Activated CD8-positive, alpha-beta T cell treated with anti-CD3 and anti-CD28 coated beads, Interleukin-2, amount 10 ng/mL, durations not matched to agents 7 days and 5 days (primary cell): ENCODE measurements at regions not wholly inside any gene's neighbourhood (a gene's known extent, or its start where the extent isn't known, plus 50 kb on each side); places are given as distances from the start of the nearest gene placed in this dataset.
"Not testable (repeated sequence)": the region's sequence is repeated elsewhere in the genome, so short reads cannot be mapped to it uniquely, and the experiment has no call there.

ENCODE experiments used
- ATAC-seq: fragments of 150-1000 bp; cut with Tn5 transposase; one replicate; pipeline ENCODE4 v1.10.0; 2021; ENCODE audit warnings: moderate library complexity
- CTCF ChIA-PET: fragments of 350-600 bp; sonication (Branson Sonifier 250); formaldehyde crosslinking; loops from one replicate; lab custom pipeline; 2021; ENCODE audit warnings: antibody characterized with exemption; lab: Charles Lee
- POLR2A ChIA-PET: fragments of 350-600 bp; sonication (Branson Sonifier 250); formaldehyde crosslinking; loops from one replicate; lab custom pipeline; 2021; ENCODE audit warnings: antibody characterized with exemption; lab: Charles Lee
- DNase-seq: peaks from one replicate; pipeline ENCODE4 v3.0.0-alpha.2; 2020
- H3K27ac Mint-ChIP-seq: one replicate; pipeline ENCODE4 v1.8.0; 2021; ENCODE audit warnings: mild to moderate bottlenecking, mixed read lengths
- H3K27me3 Mint-ChIP-seq: one replicate; pipeline ENCODE4 v1.8.0; 2021; ENCODE audit warnings: low read depth, mixed read lengths
- H3K36me3 Mint-ChIP-seq: one replicate; pipeline ENCODE4 v1.8.0; 2021; ENCODE audit warnings: low read depth, mixed read lengths
- H3K4me1 Mint-ChIP-seq: one replicate; pipeline ENCODE4 v1.8.0; 2021; ENCODE audit warnings: low read depth, mixed read lengths
- H3K4me3 Mint-ChIP-seq: one replicate; pipeline ENCODE4 v1.8.0; 2021; ENCODE audit warnings: mild to moderate bottlenecking, mixed read lengths
- H3K9me3 Mint-ChIP-seq: one replicate; pipeline ENCODE4 v1.8.0; 2022; ENCODE audit warnings: mixed read lengths; ENCODE audit not compliant: insufficient read depth

DNA sequence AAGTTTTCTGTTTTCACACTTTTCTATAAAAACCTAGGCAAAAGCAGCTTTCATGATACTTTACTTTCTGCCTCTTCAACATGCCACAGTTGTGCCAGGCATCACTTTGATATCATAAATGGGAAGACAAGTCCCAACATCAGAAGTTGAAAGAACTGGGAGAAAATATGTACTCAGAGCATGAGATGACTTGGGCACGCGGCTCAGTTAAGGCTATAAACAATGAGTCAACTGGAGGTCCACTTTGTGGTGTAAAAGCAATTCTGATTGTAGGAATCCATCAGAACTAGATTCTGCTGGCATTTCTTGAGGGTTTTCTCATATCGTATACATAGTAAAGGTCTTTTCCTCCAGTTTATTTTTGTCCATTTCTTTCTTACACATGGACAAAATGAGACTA lies 109.7 kb upstream of the USP47 start:
- ChIA-PET POLR2A (no interaction called here), CTCF (no interaction called here)
- H3K36me3 Mint-ChIP-seq, result no peaks in the 10 kb centered on the region
- H3K27me3 Mint-ChIP-seq, result peaks cover 27% of the 10 kb centered on the region
- no peaks in the 10 kb centered on the region for H3K9me3 Mint-ChIP-seq
- ATAC-seq (no peak), DNase-seq (no peak)
- no peak overlapping the region for H3K4me3 Mint-ChIP-seq
- no peaks in the 10 kb centered on the region for H3K4me1 Mint-ChIP-seq
- no peak overlapping the region for H3K27ac Mint-ChIP-seq

DNA sequence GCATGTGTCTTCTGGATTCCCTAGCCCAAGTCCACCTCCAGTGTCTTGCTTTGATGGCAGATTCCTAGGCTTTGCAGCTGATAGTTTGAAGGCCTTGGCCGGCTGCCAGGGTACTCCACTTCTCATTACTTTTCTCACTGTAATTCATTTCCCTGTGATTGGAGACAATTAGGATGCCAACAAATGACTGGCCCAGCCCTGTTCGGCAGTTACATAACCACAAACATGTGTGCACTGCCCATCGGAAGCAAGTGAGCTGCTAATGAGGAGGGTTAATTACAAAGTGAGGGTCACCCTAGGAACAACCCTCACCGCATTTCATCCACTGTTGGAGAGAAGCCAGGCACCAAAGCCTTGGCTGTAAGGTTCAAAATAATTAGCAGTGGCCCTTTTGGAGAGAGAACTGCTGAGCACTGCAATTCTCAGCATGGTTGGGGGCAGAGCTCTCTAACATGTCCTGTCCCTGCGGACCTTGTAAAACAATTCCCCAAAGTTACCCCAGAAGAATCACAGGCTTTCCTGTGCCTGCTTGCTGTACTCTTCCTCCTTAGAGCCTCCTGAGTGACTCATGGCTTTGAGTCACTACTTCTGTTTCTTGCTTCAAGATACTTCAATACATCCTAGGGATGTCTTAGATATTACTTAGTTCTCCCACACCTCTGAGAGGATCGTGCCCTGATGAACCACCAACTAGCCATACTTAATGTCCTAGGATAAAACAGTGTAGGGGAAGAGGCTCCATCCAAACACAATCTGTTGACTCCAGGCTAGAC lies 109.7 kb upstream of the GALNT18 start:
- ChIA-PET POLR2A (no interaction called here), CTCF (no interaction called here)
- Mint-ChIP-seq H3K27me3 (peaks cover 27% of the 10 kb centered on the region), H3K9me3 (no peaks in the 10 kb centered on the region), H3K4me3 (no peak overlapping the region), H3K27ac (no peak overlapping the region), H3K36me3 (no peaks in the 10 kb centered on the region), H3K4me1 (no peaks in the 10 kb centered on the region)
- ATAC-seq (no peak), DNase-seq (no peak)

DNA sequence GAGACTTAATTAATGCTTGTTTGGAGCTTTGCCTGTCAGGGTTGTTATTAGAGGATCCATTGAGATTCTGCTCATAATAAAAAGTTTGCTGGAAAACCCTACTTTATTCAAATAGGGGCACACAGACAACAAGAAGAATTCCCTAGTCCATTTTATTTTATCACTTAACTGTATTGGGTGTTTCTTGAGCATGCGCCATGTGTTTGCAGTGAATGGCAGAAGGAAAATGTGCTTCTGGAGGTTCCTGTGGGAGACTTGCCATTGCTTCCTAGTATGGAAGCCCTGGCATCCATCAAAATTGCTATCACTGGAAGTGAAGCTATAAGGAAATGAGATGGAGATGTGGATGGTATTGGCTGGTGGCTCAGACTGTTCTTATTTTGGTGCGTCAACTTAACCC lies 106.6 kb upstream of the GALNT18 start:
- Mint-ChIP-seq H3K4me3 (no peak overlapping the region), H3K27ac (no peak overlapping the region), H3K9me3 (no peaks in the 10 kb centered on the region), H3K27me3 (peaks cover 15% of the 10 kb centered on the region), H3K4me1 (no peaks in the 10 kb centered on the region), H3K36me3 (no peaks in the 10 kb centered on the region)
- POLR2A ChIA-PET, result no interaction called here
- DNase-seq (no peak), ATAC-seq (no peak)
- CTCF ChIA-PET, result no interaction called here

DNA sequence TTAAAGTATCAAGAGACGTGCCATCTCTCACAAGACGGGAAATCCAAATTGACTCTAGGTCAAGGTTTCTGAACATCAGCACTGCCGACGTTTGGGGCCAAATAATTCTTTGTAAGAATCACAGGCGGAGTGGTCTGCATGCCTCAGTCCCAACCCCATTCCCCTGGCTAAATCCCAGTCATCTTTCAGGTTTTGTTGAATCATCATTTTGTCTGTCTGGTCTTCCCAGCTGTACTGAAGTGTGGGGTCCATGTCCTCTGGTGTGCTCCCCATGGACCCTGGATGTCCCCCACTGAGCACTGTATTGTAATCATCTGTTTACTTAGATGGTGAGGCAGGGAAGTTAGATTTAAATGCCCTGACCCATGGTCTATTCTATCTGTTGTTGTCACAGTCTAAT lies 103.6 kb upstream of the GALNT18 start:
- H3K9me3 Mint-ChIP-seq, result no peaks in the 10 kb centered on the region
- peaks cover 3% of the 10 kb centered on the region for H3K27me3 Mint-ChIP-seq
- no peak for DNase-seq
- no peak overlapping the region for H3K27ac Mint-ChIP-seq
- no peak for ATAC-seq
- H3K4me1 Mint-ChIP-seq, result no peaks in the 10 kb centered on the region
- POLR2A ChIA-PET, result no interaction called here
- no peak overlapping the region for H3K4me3 Mint-ChIP-seq
- no peaks in the 10 kb centered on the region for H3K36me3 Mint-ChIP-seq
- CTCF ChIA-PET, result no interaction called here

- H3K4me1 Mint-ChIP-seq, result no peaks in the 10 kb centered on the region
- H3K36me3 Mint-ChIP-seq, result no peaks in the 10 kb centered on the region
- DNase-seq, result no peak
- no peak overlapping the region for H3K4me3 Mint-ChIP-seq
- no peak for ATAC-seq
- H3K27me3 Mint-ChIP-seq, result peaks cover 2% of the 10 kb centered on the region
- ChIA-PET POLR2A (no interaction called here), CTCF (no interaction called here)
- no peak overlapping the region for H3K27ac Mint-ChIP-seq
- no peaks in the 10 kb centered on the region for H3K9me3 Mint-ChIP-seq
Observed at GRCh38 chr11:11724994-11725393, 103.2 kb upstream of the GALNT18 start.

GRCh38 chr11:11722861-11723260 lies 101.1 kb upstream of the GALNT18 start:
- DNase-seq (no peak), ATAC-seq (no peak)
- H3K27me3 Mint-ChIP-seq, result peaks cover 2% of the 10 kb centered on the region
- CTCF ChIA-PET, result no interaction called here
- no peaks in the 10 kb centered on the region for H3K36me3 Mint-ChIP-seq
- H3K4me3 Mint-ChIP-seq, result no peak overlapping the region
- POLR2A ChIA-PET, result no interaction called here
- H3K9me3 Mint-ChIP-seq, result no peaks in the 10 kb centered on the region
- no peak overlapping the region for H3K27ac Mint-ChIP-seq
- H3K4me1 Mint-ChIP-seq, result no peaks in the 10 kb centered on the region

GRCh38 chr11:11722246-11722645 lies 100.4 kb upstream of the GALNT18 start:
- ChIA-PET POLR2A (no interaction called here), CTCF (no interaction called here)
- Mint-ChIP-seq H3K27ac (no peak overlapping the region), H3K4me3 (no peak overlapping the region), H3K9me3 (no peaks in the 10 kb centered on the region), H3K27me3 (peaks cover 2% of the 10 kb centered on the region), H3K4me1 (no peaks in the 10 kb centered on the region), H3K36me3 (no peaks in the 10 kb centered on the region)
- DNase-seq, result no peak
- ATAC-seq, result no peak

- no peak overlapping the region for H3K27ac Mint-ChIP-seq
- H3K36me3 Mint-ChIP-seq, result no peaks in the 10 kb centered on the region
- no peak overlapping the region for H3K4me3 Mint-ChIP-seq
- no peak for ATAC-seq
- H3K27me3 Mint-ChIP-seq, result peaks cover 2% of the 10 kb centered on the region
- H3K4me1 Mint-ChIP-seq, result no peaks in the 10 kb centered on the region
- DNase-seq, result no peak
- ChIA-PET CTCF (no interaction called here), POLR2A (no interaction called here)
- H3K9me3 Mint-ChIP-seq, result no peaks in the 10 kb centered on the region
Observed at GRCh38 chr11:11718511-11718910, 96.7 kb upstream of the GALNT18 start.

- CTCF ChIA-PET, result no interaction called here
- no peaks in the 10 kb centered on the region for H3K9me3 Mint-ChIP-seq
Observed at GRCh38 chr11:11717064-11717725, 95.4 kb upstream of the GALNT18 start.

DNA sequence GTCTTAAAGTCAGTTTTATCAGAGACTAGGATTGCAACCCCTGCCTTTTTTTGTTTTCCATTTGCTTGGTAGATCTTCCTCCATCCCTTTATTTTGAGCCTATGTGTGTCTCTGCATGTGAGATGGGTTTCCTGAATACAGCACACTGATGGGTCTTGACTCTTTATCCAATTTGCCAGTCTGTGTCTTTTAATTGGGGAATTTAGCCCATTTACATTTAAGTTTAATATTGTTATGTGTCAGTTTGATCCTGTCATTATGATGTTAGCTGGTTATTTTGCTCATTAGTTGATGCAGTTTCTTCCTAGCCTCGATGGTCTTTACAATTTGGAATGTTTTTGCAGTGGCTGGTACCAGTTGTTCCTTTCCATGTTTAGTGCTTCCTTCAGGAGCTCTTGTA lies 93.3 kb upstream of the GALNT18 start:
- H3K36me3 Mint-ChIP-seq, H3K4me3 Mint-ChIP-seq, POLR2A ChIA-PET, H3K27me3 Mint-ChIP-seq, H3K27ac Mint-ChIP-seq, DNase-seq, ATAC-seq, CTCF ChIA-PET, H3K4me1 Mint-ChIP-seq, H3K9me3 Mint-ChIP-seq: not testable (repeated sequence)

More at GRCh38 chr11:11717064-11717725, 95.4 kb upstream of the GALNT18 start:
- H3K27me3 Mint-ChIP-seq, result peaks cover 2% of the 10 kb centered on the region
- H3K36me3 Mint-ChIP-seq, result no peaks in the 10 kb centered on the region
- DNase-seq (no peak), ATAC-seq (no peak)
- no peaks in the 10 kb centered on the region for H3K4me1 Mint-ChIP-seq
- no peak overlapping the region for H3K27ac Mint-ChIP-seq
- POLR2A ChIA-PET, result no interaction called here
- H3K4me3 Mint-ChIP-seq, result no peak overlapping the region

GRCh38 chr11:11710556-11710955 lies 88.8 kb upstream of the GALNT18 start:
- Mint-ChIP-seq H3K9me3 (no peaks in the 10 kb centered on the region), H3K4me3 (no peak overlapping the region), H3K4me1 (no peaks in the 10 kb centered on the region), H3K36me3 (no peaks in the 10 kb centered on the region), H3K27me3 (peaks cover 7% of the 10 kb centered on the region), H3K27ac (no peak overlapping the region)
- DNase-seq, result no peak
- ChIA-PET CTCF (no interaction called here), POLR2A (interaction anchor here (0.8 kb wide), 1 partner anchor 10 kb away, joined by 3 read pairs; no protein-coding TSS in a partner anchor)
- ATAC-seq, result no peak

- H3K4me1 Mint-ChIP-seq, result no peaks in the 10 kb centered on the region
- ChIA-PET POLR2A (interaction anchor here (0.8 kb wide), 1 partner anchor 9 kb away, joined by 3 read pairs; no protein-coding TSS in a partner anchor), CTCF (no interaction called here)
- no peak overlapping the region for H3K4me3 Mint-ChIP-seq
- H3K27ac Mint-ChIP-seq, result no peak overlapping the region
- H3K27me3 Mint-ChIP-seq, result peaks cover 7% of the 10 kb centered on the region
- DNase-seq (no peak), ATAC-seq (no peak)
- H3K36me3 Mint-ChIP-seq, result no peaks in the 10 kb centered on the region
- H3K9me3 Mint-ChIP-seq, result no peaks in the 10 kb centered on the region
Observed at GRCh38 chr11:11709447-11710239, 87.8 kb upstream of the GALNT18 start.
